Smooth muscle cell (in vitro differentiated cells): ENCODE measurements at regions not wholly inside any gene's neighbourhood (a gene's known extent, or its start where the extent isn't known, plus 50 kb on each side); places are given as distances from the start of the nearest gene placed in this dataset.

Experiments used
- DNase-seq: peaks from one replicate; lab custom pipeline; 2025; ENCODE audit not compliant: unreplicated experiment; lab: John Stamatoyannopoulos, UW
- H2AFZ ChIP-seq: fragments of 200-600 bp; sonication (generic); 2 replicates; pipeline ENCODE4 v1.6.0; 2016; ENCODE audit warnings: antibody characterized with exemption, low read depth, mild to moderate bottlenecking
- H3F3A ChIP-seq: fragments of 200-600 bp; sonication (generic); 2 replicates; pipeline ENCODE4 v1.6.0; 2017; ENCODE audit warnings: antibody characterized with exemption, low read depth
- H3K27ac ChIP-seq: fragments of 200-600 bp; sonication (generic); 2 replicates; pipeline ENCODE4 v1.5.1; 2016; ENCODE audit warnings: low read depth, mild to moderate bottlenecking
- H3K27me3 ChIP-seq: fragments of 200-600 bp; sonication (generic); 2 replicates; pipeline ENCODE4 v1.6.1; 2016; ENCODE audit warnings: low read depth, mild to moderate bottlenecking
- H3K36me3 ChIP-seq: fragments of 200-600 bp; sonication (generic); 2 replicates; pipeline ENCODE4 v1.5.1; 2016; ENCODE audit warnings: low read depth
- H3K4me1 ChIP-seq: fragments of 200-600 bp; sonication (generic); 2 replicates; pipeline ENCODE4 v1.5.1; 2016; ENCODE audit warnings: low read depth
- H3K4me2 ChIP-seq: fragments of 200-600 bp; sonication (generic); 2 replicates; pipeline ENCODE4 v1.6.0; 2016; ENCODE audit warnings: mild to moderate bottlenecking
- H3K4me3 ChIP-seq: fragments of 200-600 bp; sonication (generic); 2 replicates; pipeline ENCODE4 v1.5.1; 2016; ENCODE audit warnings: mild to moderate bottlenecking
- H3K79me2 ChIP-seq: fragments of 200-600 bp; sonication (generic); 2 replicates; pipeline ENCODE4 v1.6.0; 2016; ENCODE audit warnings: low read depth, mild to moderate bottlenecking
- H3K9ac ChIP-seq: fragments of 200-600 bp; sonication (generic); 2 replicates; pipeline ENCODE4 v1.6.0; 2016; ENCODE audit warnings: low read depth
- H3K9me3 ChIP-seq: fragments of 200-600 bp; sonication (generic); replicated peaks from 2 replicates; pipeline ENCODE4 v1.5.1; 2016; ENCODE audit warnings: low read depth
- H4K20me1 ChIP-seq: fragments of 200-600 bp; sonication (generic); 2 replicates; pipeline ENCODE4 v1.6.0; 2016; ENCODE audit warnings: low read depth
- WGBS: methylation state at CpG from one replicate; pipeline ENCODE4 v1.1.7; 2016; ENCODE audit warnings: low lambda C conversion rate; 5-methylcytosine and 5-hydroxymethylcytosine counted together
- TF ChIP-seq, protein P1 (sequence below): fragments of 200-600 bp; sonication (generic); IDR thresholded peaks from 2 replicates; pipeline ENCODE4 v1.5.1; 2017; ENCODE audit warnings: borderline replicate concordance, mild to moderate bottlenecking, antibody characterized with exemption; ENCODE audit not compliant: insufficient read depth, poor library complexity, severe bottlenecking

GRCh38 chr14:100469632-100470522 lies 117.3 kb downstream of the BEGAIN start:
- no peaks in the 10 kb centered on the region for H3K27me3 ChIP-seq
- 95% methylated on average over 6 of the region's 6 CpGs for WGBS
- H4K20me1 ChIP-seq, result peaks cover 45% of the 10 kb centered on the region
- DNase-seq, result no peak
- H3K4me3 ChIP-seq, result no peak overlapping the region
- no peak overlapping the region for H3K9ac ChIP-seq
- H3K79me2 ChIP-seq, result no peaks in the 10 kb centered on the region
- no peak overlapping the region for H3K4me2 ChIP-seq
- TF ChIP-seq, protein P1, sequence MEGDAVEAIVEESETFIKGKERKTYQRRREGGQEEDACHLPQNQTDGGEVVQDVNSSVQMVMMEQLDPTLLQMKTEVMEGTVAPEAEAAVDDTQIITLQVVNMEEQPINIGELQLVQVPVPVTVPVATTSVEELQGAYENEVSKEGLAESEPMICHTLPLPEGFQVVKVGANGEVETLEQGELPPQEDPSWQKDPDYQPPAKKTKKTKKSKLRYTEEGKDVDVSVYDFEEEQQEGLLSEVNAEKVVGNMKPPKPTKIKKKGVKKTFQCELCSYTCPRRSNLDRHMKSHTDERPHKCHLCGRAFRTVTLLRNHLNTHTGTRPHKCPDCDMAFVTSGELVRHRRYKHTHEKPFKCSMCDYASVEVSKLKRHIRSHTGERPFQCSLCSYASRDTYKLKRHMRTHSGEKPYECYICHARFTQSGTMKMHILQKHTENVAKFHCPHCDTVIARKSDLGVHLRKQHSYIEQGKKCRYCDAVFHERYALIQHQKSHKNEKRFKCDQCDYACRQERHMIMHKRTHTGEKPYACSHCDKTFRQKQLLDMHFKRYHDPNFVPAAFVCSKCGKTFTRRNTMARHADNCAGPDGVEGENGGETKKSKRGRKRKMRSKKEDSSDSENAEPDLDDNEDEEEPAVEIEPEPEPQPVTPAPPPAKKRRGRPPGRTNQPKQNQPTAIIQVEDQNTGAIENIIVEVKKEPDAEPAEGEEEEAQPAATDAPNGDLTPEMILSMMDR, result no peak
- H2AFZ ChIP-seq, result no peak overlapping the region
- H3K9me3 ChIP-seq, result no peaks in the 10 kb centered on the region
- no peaks in the 10 kb centered on the region for H3K36me3 ChIP-seq
- peaks cover under 1% of the 10 kb centered on the region for H3F3A ChIP-seq
- H3K27ac ChIP-seq, result no peak overlapping the region
- peaks cover 6% of the 10 kb centered on the region for H3K4me1 ChIP-seq

- no peak overlapping the region for H3K27ac ChIP-seq
- H3K36me3 ChIP-seq, result no peaks in the 10 kb centered on the region
- no peak overlapping the region for H3K4me3 ChIP-seq
- WGBS, result 92% methylated on average over 2 of the region's 2 CpGs
- no peak for DNase-seq
- H3K79me2 ChIP-seq, result no peaks in the 10 kb centered on the region
- no peak overlapping the region for H3K9ac ChIP-seq
- H2AFZ ChIP-seq, result no peak overlapping the region
- H3F3A ChIP-seq, result peaks cover 7% of the 10 kb centered on the region
- no peaks in the 10 kb centered on the region for H3K27me3 ChIP-seq
- peaks cover 45% of the 10 kb centered on the region for H4K20me1 ChIP-seq
- no peak overlapping the region for H3K4me2 ChIP-seq
- no peaks in the 10 kb centered on the region for H3K9me3 ChIP-seq
- H3K4me1 ChIP-seq, result peaks cover 6% of the 10 kb centered on the region
- TF ChIP-seq, protein P1, result no peak
Observed at GRCh38 chr14:100470523-100470897, 116.7 kb downstream of the BEGAIN start.

GRCh38 chr14:100471441-100472093 lies 115.7 kb downstream of the BEGAIN start:
- Histone ChIP-seq H3K4me1 (no peaks in the 10 kb centered on the region), H3K9ac (no peak overlapping the region), H3K4me3 (no peak overlapping the region), H3K27ac (no peak overlapping the region), H3F3A (peaks cover 7% of the 10 kb centered on the region), H4K20me1 (peaks cover 39% of the 10 kb centered on the region), H2AFZ (no peak overlapping the region), H3K9me3 (no peaks in the 10 kb centered on the region), H3K36me3 (no peaks in the 10 kb centered on the region), H3K27me3 (no peaks in the 10 kb centered on the region), H3K79me2 (no peaks in the 10 kb centered on the region), H3K4me2 (no peak overlapping the region)
- 79% methylated on average over 16 of the region's 16 CpGs for WGBS
- DNase-seq, result no peak
- TF ChIP-seq, protein P1, result no peak

DNA sequence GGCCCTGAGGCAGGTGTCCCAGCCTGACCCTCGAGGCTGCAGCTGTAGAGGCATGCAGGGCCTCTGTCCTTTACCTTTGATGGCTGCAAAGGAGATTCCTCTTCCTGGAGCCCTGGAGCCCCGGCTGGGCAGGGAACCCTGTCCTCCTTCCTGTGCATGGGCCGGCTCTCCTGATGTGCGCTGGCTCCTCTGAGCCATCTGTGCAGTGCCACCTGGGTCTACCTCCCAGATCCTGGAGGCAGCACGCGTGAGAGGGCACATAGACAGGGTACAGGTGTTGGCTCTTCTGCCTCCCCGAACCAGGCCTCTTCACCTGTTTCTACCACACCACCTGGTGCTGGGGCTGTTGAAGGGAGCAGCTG lies 115.1 kb downstream of the BEGAIN start:
- no peaks in the 10 kb centered on the region for H3K36me3 ChIP-seq
- H3K4me1 ChIP-seq, result peaks cover 4% of the 10 kb centered on the region
- TF ChIP-seq, protein P1, result no peak
- H3K9ac ChIP-seq, result no peak overlapping the region
- peaks cover 39% of the 10 kb centered on the region for H4K20me1 ChIP-seq
- H3K4me3 ChIP-seq, result no peak overlapping the region
- H2AFZ ChIP-seq, result no peak overlapping the region
- no peak overlapping the region for H3K27ac ChIP-seq
- no peaks in the 10 kb centered on the region for H3K79me2 ChIP-seq
- no peak for DNase-seq
- no peaks in the 10 kb centered on the region for H3K9me3 ChIP-seq
- WGBS, result 78% methylated on average over 7 of the region's 7 CpGs
- no peak overlapping the region for H3K4me2 ChIP-seq
- peaks cover 7% of the 10 kb centered on the region for H3F3A ChIP-seq
- H3K27me3 ChIP-seq, result no peaks in the 10 kb centered on the region
